HG02840 (cell line): ENCODE measurements at regions not wholly inside any gene's neighbourhood (a gene's known extent, or its start where the extent isn't known, plus 50 kb on each side); places are given as distances from the start of the nearest gene placed in this dataset.
"Not testable (repeated sequence)": the region's sequence is repeated elsewhere in the genome, so short reads cannot be mapped to it uniquely, and the experiment has no call there.

Experiments
- ATAC-seq: cut with Tn5 transposase; IDR thresholded peaks from one replicate; pipeline ENCODE4 v1.9.1; 2021; ENCODE audit warnings: mild to moderate bottlenecking, moderate library complexity, moderate number of reproducible peaks; ENCODE audit not compliant: unreplicated experiment, low FRiP score

DNA sequence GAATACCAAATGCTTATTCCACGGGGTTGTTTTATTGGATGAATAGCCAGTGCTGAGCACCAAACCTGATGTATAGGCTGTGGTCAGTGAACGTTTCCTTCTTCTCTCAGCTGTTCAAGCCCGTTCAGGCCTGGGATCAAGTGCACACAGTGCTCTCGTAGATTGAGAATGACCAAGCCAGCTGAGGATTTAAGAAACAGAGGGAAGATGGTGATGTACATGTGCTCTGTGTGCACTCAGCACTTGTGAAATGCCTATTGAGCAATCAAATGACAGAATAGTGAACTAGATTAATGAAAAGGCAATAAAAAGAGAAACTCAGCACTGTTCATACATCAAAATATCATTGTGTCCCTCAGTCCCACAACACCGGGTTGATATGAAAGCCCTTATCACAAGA is 302.5 kb downstream of the BMPER start:
- ATAC-seq, result no peak

GRCh38 chr7:34208878-34209621 is 303.7 kb downstream of the BMPER start:
- no peak for ATAC-seq

GRCh38 chr7:34211018-34211417 is 305.7 kb downstream of the BMPER start:
- ATAC-seq, result no peak

DNA sequence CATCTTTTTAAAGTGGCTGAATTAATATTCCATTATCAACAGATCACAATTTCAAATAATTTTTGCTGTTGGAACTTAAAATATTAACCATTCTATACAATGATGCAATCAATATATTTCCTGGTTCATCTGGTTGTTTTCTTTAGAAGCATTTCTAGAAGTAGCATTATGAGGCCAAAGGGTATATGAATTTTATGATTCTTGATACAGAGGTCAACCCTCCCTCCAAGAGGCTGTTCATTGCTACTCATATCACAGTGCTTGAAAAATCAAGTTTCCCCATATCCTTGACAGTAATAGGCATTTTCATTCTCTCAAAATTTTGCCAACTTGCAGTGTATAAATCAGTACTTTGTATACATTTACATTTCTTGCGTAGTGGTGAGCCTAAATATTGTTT is 312.6 kb downstream of the BMPER start:
- ATAC-seq, result no peak

- ATAC-seq, result no peak
These were observed 313.9 kb downstream of the BMPER start for GRCh38 chr7:34219153-34219718.

- no peak for ATAC-seq
These were observed 315.3 kb downstream of the BMPER start for GRCh38 chr7:34220506-34221185.

DNA sequence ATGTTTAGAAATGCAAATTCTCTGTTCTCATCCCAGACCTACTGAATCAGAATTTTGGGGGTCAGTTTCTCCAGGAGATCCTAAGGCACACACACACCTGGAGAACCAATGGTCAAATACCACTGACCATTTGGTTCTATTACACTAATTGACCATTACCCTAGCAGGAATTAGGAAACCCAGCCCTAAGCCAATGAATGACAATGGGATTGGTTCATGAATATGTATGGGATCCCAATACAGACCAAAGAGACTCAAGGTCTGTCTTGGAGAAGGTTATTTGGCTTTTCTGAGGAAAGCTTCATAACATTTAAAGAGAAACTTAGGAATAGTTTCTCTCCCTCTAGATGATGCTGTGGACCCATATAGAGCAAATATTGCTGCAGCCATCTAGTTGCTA is 317.0 kb downstream of the BMPER start:
- no peak for ATAC-seq

DNA sequence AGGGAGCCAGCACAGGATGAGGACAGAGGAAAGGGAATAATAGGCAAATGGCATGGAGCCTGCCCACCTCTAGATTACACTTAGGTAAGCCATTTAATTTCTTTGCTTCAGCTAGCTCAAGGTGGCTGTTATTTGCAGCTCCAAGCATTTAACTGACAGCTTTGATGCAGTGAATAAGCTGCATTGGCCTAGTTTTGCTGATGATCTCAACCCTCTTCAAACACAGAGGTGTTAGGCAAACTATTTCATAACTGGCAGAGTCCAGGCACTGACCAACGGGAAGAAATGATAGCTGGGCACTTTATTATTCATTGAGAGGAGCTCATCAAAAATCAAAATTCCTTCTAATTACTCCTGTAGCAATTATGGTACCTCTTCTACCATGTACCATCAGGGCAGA is 317.4 kb downstream of the BMPER start:
- no peak for ATAC-seq

DNA sequence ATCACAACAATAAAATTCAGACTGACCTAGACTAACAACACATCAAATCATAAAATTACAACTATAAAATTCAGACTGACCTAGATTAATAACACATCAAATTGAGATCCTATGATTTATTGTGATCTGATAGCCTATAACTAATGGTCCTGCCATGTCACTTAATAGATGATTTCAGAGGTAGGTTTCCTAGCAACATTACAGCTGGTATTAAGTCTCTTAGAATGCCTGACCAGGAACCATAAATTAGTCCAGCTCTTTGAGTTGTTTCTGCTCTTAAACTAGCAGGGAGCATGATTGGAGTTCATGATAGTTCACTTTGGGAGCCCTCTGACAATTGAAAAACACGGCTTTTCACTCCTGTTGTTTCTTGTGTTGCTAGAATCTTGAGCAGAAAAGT is 318.9 kb downstream of the BMPER start:
- ATAC-seq, result no peak

GRCh38 chr7:34225193-34225592 is 319.9 kb downstream of the BMPER start:
- ATAC-seq, result no peak

DNA sequence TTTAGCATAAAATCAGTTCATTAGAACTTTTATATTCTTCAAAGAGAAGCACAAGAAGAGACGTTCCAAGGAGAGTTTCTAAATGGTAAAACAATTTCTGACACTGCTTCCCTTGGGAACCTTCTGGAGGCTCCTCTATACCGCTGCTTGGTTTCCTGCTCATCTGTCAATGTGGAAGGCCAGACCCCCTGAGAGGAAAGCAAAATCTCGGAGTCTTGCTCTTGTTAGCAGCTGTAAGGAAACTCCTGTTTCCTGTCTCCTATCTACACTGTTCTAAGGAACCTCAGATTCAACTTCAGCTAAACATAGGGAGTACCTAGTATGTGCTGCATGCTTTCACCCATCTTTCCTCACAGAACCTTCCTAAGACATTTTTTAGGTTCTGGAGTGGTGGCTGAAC is 322.2 kb downstream of the BMPER start:
- no peak for ATAC-seq

GRCh38 chr7:34235101-34235500 is 329.8 kb downstream of the BMPER start:
- ATAC-seq, result not testable (repeated sequence)

- no peak for ATAC-seq
These were observed 330.7 kb downstream of the BMPER start for GRCh38 chr7:34236057-34236456.

- ATAC-seq, result no peak
These were observed 331.6 kb downstream of the BMPER start for GRCh38 chr7:34236839-34237492.

DNA sequence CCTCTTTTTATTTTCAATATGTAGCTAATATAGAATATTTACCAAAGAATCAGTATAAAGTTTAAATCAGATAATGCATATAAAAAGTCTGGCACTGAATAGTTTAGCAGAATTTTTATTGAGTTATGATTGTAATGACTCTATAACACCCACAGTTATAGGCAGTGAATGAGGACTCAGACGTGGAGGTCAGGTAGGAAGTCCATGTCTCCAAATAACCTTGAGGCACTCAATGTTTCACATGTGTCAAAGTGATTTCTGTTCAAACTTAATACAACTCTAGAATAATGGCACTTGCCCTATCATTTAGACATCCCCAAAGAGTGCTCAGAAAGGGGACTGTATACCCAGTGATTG is 332.1 kb downstream of the BMPER start:
- ATAC-seq, result no peak

GRCh38 chr7:34240417-34240816 is 335.1 kb downstream of the BMPER start:
- ATAC-seq, result no peak

DNA sequence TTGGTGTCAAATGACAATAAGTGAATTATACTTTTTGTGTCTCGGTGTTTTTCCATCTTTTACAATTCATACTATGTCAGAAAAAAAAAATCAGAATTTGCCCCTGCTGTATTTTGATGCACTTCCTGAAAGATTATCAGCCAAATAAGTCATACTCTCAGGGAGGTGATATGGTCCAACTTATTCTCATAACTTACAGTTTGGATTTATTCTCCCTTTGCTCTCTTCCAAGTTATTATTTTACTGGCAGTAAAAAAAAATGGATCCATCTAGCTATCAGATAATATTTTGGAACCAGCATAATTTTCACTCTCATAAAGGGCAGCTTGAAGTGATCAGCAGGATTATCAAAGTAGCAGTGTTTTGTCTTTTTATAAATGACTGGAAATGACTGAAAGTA is 337.1 kb downstream of the BMPER start:
- ATAC-seq, result no peak

DNA sequence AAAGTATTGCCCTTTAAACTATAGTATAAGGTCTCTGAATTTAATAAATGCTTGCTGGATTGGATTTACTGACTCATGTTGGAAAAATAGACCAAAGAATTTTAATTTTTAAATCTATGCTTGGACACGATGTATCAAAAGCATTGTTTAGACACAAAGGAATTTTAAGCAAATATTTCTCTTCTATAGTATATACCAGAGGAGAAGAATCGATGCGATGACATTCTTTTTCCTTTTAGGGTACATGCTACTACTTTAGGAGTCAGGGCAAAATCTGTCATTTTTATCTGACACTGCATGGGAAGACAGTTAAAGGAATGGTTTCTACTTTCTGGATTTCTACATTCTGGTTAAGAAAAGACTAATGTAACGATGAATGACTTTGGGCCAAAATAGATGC is 339.9 kb downstream of the BMPER start:
- ATAC-seq, result no peak

DNA sequence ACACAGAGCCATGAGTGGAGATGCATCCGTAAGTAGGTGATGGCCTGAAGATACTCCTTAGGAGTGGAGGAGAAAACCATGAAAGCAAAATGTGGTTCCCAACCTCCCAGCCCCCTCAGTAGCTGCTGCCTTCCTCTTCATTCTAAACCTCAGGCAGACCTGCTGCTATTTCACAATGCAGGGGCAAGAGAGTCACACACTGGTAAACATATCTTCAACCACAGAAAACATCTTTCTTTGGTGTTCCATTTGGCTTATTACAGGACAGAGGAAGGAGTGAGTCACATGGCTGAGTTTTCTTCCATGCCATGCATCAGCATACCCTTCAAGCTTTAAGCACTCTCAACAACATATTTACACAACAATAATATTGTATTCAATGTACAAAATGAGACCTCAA is 342.1 kb downstream of the BMPER start:
- ATAC-seq, result no peak

DNA sequence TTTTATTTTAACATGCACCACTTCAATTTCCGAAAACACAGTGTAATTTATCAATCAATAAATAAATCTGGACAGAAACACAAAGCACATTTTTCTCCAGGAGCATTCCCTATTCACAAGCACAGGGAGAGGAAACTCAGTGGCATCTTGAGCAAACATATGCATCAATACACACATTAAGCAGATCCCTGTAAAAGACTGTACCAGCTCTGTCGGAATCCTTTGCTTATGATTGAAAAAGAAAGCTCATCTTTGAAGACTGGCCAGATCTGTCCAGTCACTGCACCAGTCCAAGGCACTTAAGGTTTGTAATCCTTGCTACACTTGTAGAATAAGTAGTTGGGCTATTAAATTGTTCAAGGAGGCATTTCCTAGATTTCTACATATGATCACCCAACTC is 343.9 kb downstream of the BMPER start:
- no peak for ATAC-seq

- no peak for ATAC-seq
These were observed 354.9 kb downstream of the BMPER start for GRCh38 chr7:34260279-34260678.
